GM12874 (cell line): ENCODE measurements at regions not wholly inside any gene's neighbourhood (a gene's known extent, or its start where the extent isn't known, plus 50 kb on each side); places are given as distances from the start of the nearest gene placed in this dataset.

Experiments
- CTCF ChIP-seq: IDR thresholded peaks from 2 replicates; pipeline ENCODE4 v1.5.1; 2011; ENCODE audit warnings: low read depth, mild to moderate bottlenecking, control low read depth, low read length, moderate library complexity; ENCODE audit not compliant: insufficient read depth

GRCh38 chr17:79296243-79296642 lies 221.6 kb downstream of the ENGASE start:
- TF ChIP-seq CTCF = no peak

GRCh38 chr17:79295307-79295706 lies 220.7 kb downstream of the ENGASE start:
- no peak for TF ChIP-seq CTCF

- no peak for TF ChIP-seq CTCF
These were observed 219.9 kb downstream of the ENGASE start for GRCh38 chr17:79294459-79295071.

- TF ChIP-seq CTCF = no peak
These were observed 217.9 kb downstream of the ENGASE start for GRCh38 chr17:79292501-79292900.

GRCh38 chr17:79291391-79291790 lies 216.8 kb downstream of the ENGASE start:
- no peak for TF ChIP-seq CTCF

- no peak for TF ChIP-seq CTCF
These were observed 216.1 kb downstream of the ENGASE start for GRCh38 chr17:79290726-79291125.

- no peak for TF ChIP-seq CTCF
These were observed 214.3 kb downstream of the ENGASE start for GRCh38 chr17:79288950-79289349.
